HCT116 (cell line): ENCODE measurements at regions not wholly inside any gene's neighbourhood (a gene's known extent, or its start where the extent isn't known, plus 50 kb on each side); places are given as distances from the start of the nearest gene placed in this dataset.

Experiments used
- CBX3 ChIP-seq: IDR thresholded peaks from 2 replicates; pipeline ENCODE4 v1.6.1; 2012; ENCODE audit warnings: low read depth
- CTCF ChIP-seq, 3 experiments: fragments of 200-600 bp in 1 of 3; sonication (generic) in 1 of 3; IDR thresholded peaks in 2 of 3; conservative IDR thresholded peaks in 1 of 3; 2 replicates each; pipeline ENCODE4 v1.5.1; 2012 to 2017; ENCODE audit warnings: low read depth in 2 of 3, low read length in 2 of 3, antibody characterized with exemption in 1 of 3, borderline replicate concordance in 1 of 3, control low read depth in 1 of 3, mild to moderate bottlenecking in 1 of 3, mixed read lengths in 1 of 3, mixed run types in 1 of 3, moderate library complexity in 1 of 3; ENCODE audit not compliant: insufficient read depth in 1 of 3
- EGR1 ChIP-seq: IDR thresholded peaks from 2 replicates; pipeline ENCODE4 v1.6.1; 2012; ENCODE audit warnings: low read depth
- ELF1 ChIP-seq: IDR thresholded peaks from 2 replicates; pipeline ENCODE4 v1.6.1; 2012; ENCODE audit warnings: low read depth, borderline replicate concordance
- EZH2 ChIP-seq: fragments of 200-600 bp; sonication (generic); IDR thresholded peaks from 2 replicates; pipeline ENCODE4 v1.6.1; 2017; ENCODE audit warnings: antibody characterized with exemption, mixed run types
- EZH2phosphoT487 ChIP-seq: fragments of 200-600 bp; IDR thresholded peaks from 2 replicates; pipeline ENCODE4 v1.6.1; 2018; ENCODE audit warnings: antibody characterized with exemption, borderline replicate concordance
- MAX ChIP-seq: IDR thresholded peaks from 2 replicates; pipeline ENCODE4 v1.6.1; 2012
- POLR2A ChIP-seq: IDR thresholded peaks from 2 replicates; pipeline ENCODE4 v1.7.0; 2011; ENCODE audit warnings: borderline replicate concordance; ENCODE audit not compliant: insufficient read depth, insufficient read length; ENCODE audit errors: extremely low read depth
- RAD21 ChIP-seq: IDR thresholded peaks from 2 replicates; pipeline ENCODE4 v1.6.1; 2012; ENCODE audit warnings: low read depth, mild to moderate bottlenecking
- SIN3A ChIP-seq: IDR thresholded peaks from 2 replicates; pipeline ENCODE4 v1.6.1; 2012; ENCODE audit warnings: low read depth
- SP1 ChIP-seq: IDR thresholded peaks from 2 replicates; pipeline ENCODE4 v1.6.1; 2012; ENCODE audit warnings: low read depth
- TCF7L2 ChIP-seq: IDR thresholded peaks from 2 replicates; pipeline ENCODE4 v1.7.0; 2011; ENCODE audit warnings: borderline replicate concordance, inconsistent platforms; ENCODE audit not compliant: insufficient read depth, insufficient read length; ENCODE audit errors: extremely low read depth
- ZFX ChIP-seq: fragments of 450-650 bp; IDR thresholded peaks from 2 replicates; pipeline ENCODE4 v1.6.1; 2017

GRCh38 chr20:51894619-51895018 is 92.3 kb upstream of the SALL4 start:
- TF ChIP-seq CTCF (IDR thresholded peaks at IDR 0.05 in 2 of 3, conservative IDR thresholded peaks at IDR 0.05 in 1 of 3; ENCODE audit: borderline replicate concordance in 1 of 3, insufficient read depth in 1 of 3, low read depth in 2 of 3, low read length in 2 of 3) (no peak), RAD21 (no peak), POLR2A (no peak), EZH2 (no peak), EGR1 (no peak), ELF1 (no peak), MAX (no peak), ZFX (no peak), SP1 (no peak), EZH2phosphoT487 (no peak), CBX3 (no peak), SIN3A (no peak), TCF7L2 (no peak)
